ENCODE measurements at regions not wholly inside any gene's neighbourhood (a gene's known extent, or its start where the extent isn't known, plus 50 kb on each side); places are given as distances from the start of the nearest gene placed in this dataset.

- CTCF ChIA-PET, result no interaction called here
Measured at GRCh38 chr1:5480906-5481305, 511.3 kb downstream of the NPHP4 start.

GRCh38 chr1:5479876-5480646 lies 512.2 kb downstream of the NPHP4 start:
- H3K79me2 ChIP-seq (ENCODE audit: low read length), result no peaks in the 10 kb centered on the region
- no peaks in the 10 kb centered on the region for H4K20me1 ChIP-seq (ENCODE audit: low read length)
- no TSS peak for BruUV-seq (replicated peaks)
- H3K4me2 ChIP-seq (ENCODE audit: low read length), result no peak overlapping the region
- no peaks in the 10 kb centered on the region for H3K9me3 ChIP-seq (ENCODE audit: low read length)
- no peak overlapping the region for H3K4me3 ChIP-seq (ENCODE audit: low read length)
- no peak for TF ChIP-seq CTCF (conservative IDR thresholded peaks at IDR 0.05; ENCODE audit: low read depth, low read length)
- no peak for TF ChIP-seq EZH2 (IDR thresholded peaks at IDR 0.05; ENCODE audit: low read length, unreplicated experiment)
- TF ChIP-seq EZH2phosphoT487 (IDR thresholded peaks at IDR 0.05; ENCODE audit: borderline replicate concordance, low read length), result no peak
- no peaks in the 10 kb centered on the region for H3K36me3 ChIP-seq (ENCODE audit: low read depth, low read length)
- no peaks in the 10 kb centered on the region for H3K4me1 ChIP-seq (ENCODE audit: insufficient read depth, low read length)
- intact Hi-C loops (cut with micrococcal nuclease), result no loop called here
- ChIA-PET POLR2A (ENCODE audit: unreplicated experiment) (no interaction called here), CTCF (interaction anchor here (0.5 kb wide), 1 partner anchor 20 kb away, joined by 4 read pairs; no protein-coding TSS in a partner anchor)
- H3K27me3 ChIP-seq (ENCODE audit: low read length), result peaks cover 99% of the 10 kb centered on the region
- DNase-seq (no peak), ATAC-seq (no peak)
- no peak overlapping the region for H2AFZ ChIP-seq (ENCODE audit: low read length)
- no peaks in the 10 kb centered on the region for H3K9me2 ChIP-seq (replicated peaks; ENCODE audit: low read length)
- no peaks in the 10 kb centered on the region for H3F3A ChIP-seq (ENCODE audit: low read length, unreplicated experiment)
- no peak overlapping the region for H3K9ac ChIP-seq (ENCODE audit: low read length)
- H3K27ac ChIP-seq (ENCODE audit: low read length), result no peak overlapping the region

More at GRCh38 chr1:5480906-5481305, 511.3 kb downstream of the NPHP4 start:
- Histone ChIP-seq H3K4me2 (ENCODE audit: low read length) (no peak overlapping the region), H2AFZ (ENCODE audit: low read length) (no peak overlapping the region), H3K9ac (ENCODE audit: low read length) (no peak overlapping the region), H3K79me2 (ENCODE audit: low read length) (no peaks in the 10 kb centered on the region), H3K4me3 (ENCODE audit: low read length) (no peak overlapping the region), H3K9me2 (replicated peaks; ENCODE audit: low read length) (no peaks in the 10 kb centered on the region), H3K9me3 (ENCODE audit: low read length) (no peaks in the 10 kb centered on the region), H3K4me1 (ENCODE audit: insufficient read depth, low read length) (no peaks in the 10 kb centered on the region), H3K27ac (ENCODE audit: low read length) (no peak overlapping the region), H3K27me3 (ENCODE audit: low read length) (peaks cover 99% of the 10 kb centered on the region), H4K20me1 (ENCODE audit: low read length) (no peaks in the 10 kb centered on the region), H3F3A (ENCODE audit: low read length, unreplicated experiment) (no peaks in the 10 kb centered on the region), H3K36me3 (ENCODE audit: low read depth, low read length) (no peaks in the 10 kb centered on the region)
- TF ChIP-seq EZH2 (IDR thresholded peaks at IDR 0.05; ENCODE audit: low read length, unreplicated experiment) (no peak), CTCF (conservative IDR thresholded peaks at IDR 0.05; ENCODE audit: low read depth, low read length) (no peak), EZH2phosphoT487 (IDR thresholded peaks at IDR 0.05; ENCODE audit: borderline replicate concordance, low read length) (no peak)
- DNase-seq, result peak; percentile 18
- ATAC-seq, result no peak
- POLR2A ChIA-PET (ENCODE audit: unreplicated experiment), result no interaction called here
- intact Hi-C loops (cut with micrococcal nuclease), result no loop called here
- BruUV-seq (replicated peaks), result no TSS peak

- DNase-seq (no peak), ATAC-seq (no peak)
- CTCF ChIA-PET, result no interaction called here
- Histone ChIP-seq H4K20me1 (ENCODE audit: low read length) (no peaks in the 10 kb centered on the region), H3K27ac (ENCODE audit: low read length) (no peak overlapping the region), H3K4me2 (ENCODE audit: low read length) (no peak overlapping the region), H3K27me3 (ENCODE audit: low read length) (peaks cover 99% of the 10 kb centered on the region), H3K9me2 (replicated peaks; ENCODE audit: low read length) (no peaks in the 10 kb centered on the region), H3K9me3 (ENCODE audit: low read length) (no peaks in the 10 kb centered on the region), H2AFZ (ENCODE audit: low read length) (no peak overlapping the region), H3K4me1 (ENCODE audit: insufficient read depth, low read length) (no peaks in the 10 kb centered on the region), H3K36me3 (ENCODE audit: low read depth, low read length) (no peaks in the 10 kb centered on the region), H3K79me2 (ENCODE audit: low read length) (no peaks in the 10 kb centered on the region), H3F3A (ENCODE audit: low read length, unreplicated experiment) (no peaks in the 10 kb centered on the region), H3K9ac (ENCODE audit: low read length) (no peak overlapping the region), H3K4me3 (ENCODE audit: low read length) (no peak overlapping the region)
- no TSS peak for BruUV-seq (replicated peaks)
- intact Hi-C loops (cut with micrococcal nuclease), result no loop called here
- no peak for TF ChIP-seq EZH2phosphoT487 (IDR thresholded peaks at IDR 0.05; ENCODE audit: borderline replicate concordance, low read length)
- no peak for TF ChIP-seq CTCF (conservative IDR thresholded peaks at IDR 0.05; ENCODE audit: low read depth, low read length)
- no peak for TF ChIP-seq EZH2 (IDR thresholded peaks at IDR 0.05; ENCODE audit: low read length, unreplicated experiment)
- POLR2A ChIA-PET (ENCODE audit: unreplicated experiment), result no interaction called here
Measured at GRCh38 chr1:5478961-5479360, 513.3 kb downstream of the NPHP4 start.
